GM12878 (cell line): ENCODE measurements at regions not wholly inside any gene's neighbourhood (a gene's known extent, or its start where the extent isn't known, plus 50 kb on each side); places are given as distances from the start of the nearest gene placed in this dataset.

ENCODE experiments used
- ATAC-seq: fragments of 200-7000 bp; cut with Tn5 transposase; 3 replicates; pipeline ENCODE4 v1.9.1; 2020; ENCODE audit warnings: mild to moderate bottlenecking, moderate library complexity
- BruUV-seq: library from RNA; stranded (reverse); fragments of 400-500 nt; replicated peaks from 2 replicates; lab custom pipeline; 2021; lab: Mats Ljungman, UMichigan
- CTCF ChIA-PET: fragments of 300-600 bp; sonication (Branson Sonifier 250); formaldehyde crosslinking; extraction: SDS; loops from one replicate; lab custom pipeline; 2021; ENCODE audit warnings: inconsistent platforms; lab: Yijun Ruan, JAX
- POLR2A ChIA-PET: fragments of 350-600 bp; formaldehyde crosslinking; extraction: SDS; loops from one replicate; lab custom pipeline; 2021; ENCODE audit warnings: inconsistent platforms; lab: Charles Lee
- RAD21 ChIA-PET: fragments of 300-600 bp; sonication (Branson Sonifier 250); formaldehyde crosslinking; loops from one replicate; lab custom pipeline; 2023; ENCODE audit warnings: antibody characterized with exemption; ENCODE audit not compliant: unreplicated experiment; lab: Charles Lee
- SMC1A ChIA-PET: fragments of 300-600 bp; sonication (Branson Sonifier 250); formaldehyde crosslinking; loops from one replicate; lab custom pipeline; 2023; ENCODE audit not compliant: unreplicated experiment, uncharacterized antibody; lab: Charles Lee
- DNase-seq: peaks from one replicate; pipeline ENCODE4 v3.0.0-alpha.2; 2011; ENCODE audit warnings: low read depth, low spot score
- FAIRE-seq: peaks from 3 replicates; lab custom pipeline; 2011; peaks lifted over from hg19 to GRCh38; lab: Jason Lieb, UNC
- H2AFZ ChIP-seq: 2 replicates; pipeline ENCODE4 v1.6.0; 2011; ENCODE audit warnings: low read depth, low read length, control low read depth; ENCODE audit not compliant: control insufficient read depth
- H3K27ac ChIP-seq: 2 replicates; pipeline ENCODE4 v1.5.1; 2011; ENCODE audit warnings: control low read depth; ENCODE audit not compliant: control insufficient read depth, insufficient read depth
- H3K27me3 ChIP-seq, 2 experiments: replicated peaks in 1 of 2; 2 replicates each; pipeline versions ENCODE4 v1.6.0 to v1.6.1; 2011; ENCODE audit warnings: low read length in 1 of 2; ENCODE audit not compliant: control insufficient read depth in 2 of 2, insufficient read depth in 2 of 2
- H3K36me3 ChIP-seq, 2 experiments: 2 replicates each; pipeline ENCODE4 v1.5.1; 2011; ENCODE audit warnings: low read length in 1 of 2; ENCODE audit not compliant: control insufficient read depth in 2 of 2, insufficient read depth in 2 of 2
- H3K4me1 ChIP-seq: 2 replicates; pipeline ENCODE4 v1.6.1; 2011; ENCODE audit warnings: mild to moderate bottlenecking, low read length, moderate library complexity, mixed read lengths; ENCODE audit not compliant: control insufficient read depth, insufficient read depth
- H3K4me2 ChIP-seq: 2 replicates; pipeline ENCODE4 v1.6.0; 2011; ENCODE audit warnings: control low read depth; ENCODE audit not compliant: control insufficient read depth, insufficient read depth
- H3K4me3 ChIP-seq: fragments of 200-600 bp; sonication (generic); 2 replicates; pipeline ENCODE4 v1.5.1; 2016
- H3K79me2 ChIP-seq: 2 replicates; pipeline ENCODE4 v1.6.0; 2011; ENCODE audit warnings: low read length; ENCODE audit not compliant: control insufficient read depth, insufficient read depth
- H3K9ac ChIP-seq: 2 replicates; pipeline ENCODE4 v1.8.0; 2011; ENCODE audit warnings: low read length, control low read depth, mixed read lengths; ENCODE audit not compliant: control insufficient read depth, insufficient read depth
- H3K9me3 ChIP-seq: replicated peaks from 3 replicates; pipeline ENCODE4 v1.5.1; 2011; ENCODE audit warnings: mild to moderate bottlenecking, low read length; ENCODE audit not compliant: control insufficient read depth, insufficient read depth
- H4K20me1 ChIP-seq: 2 replicates; pipeline ENCODE4 v1.6.0; 2011; ENCODE audit not compliant: control insufficient read depth, insufficient read depth
- BHLHE40 ChIP-seq, 2 experiments: fragments of 450-650 bp in 1 of 2; IDR thresholded peaks; 2 replicates each; pipeline ENCODE4 v1.6.1; 2011 to 2017; ENCODE audit warnings: low read depth in 2 of 2, borderline replicate concordance in 1 of 2, improper control_type of control experiment in 1 of 2, low read length in 1 of 2, mild to moderate bottlenecking in 1 of 2
- BMI1 ChIP-seq: fragments of 450-650 bp; IDR thresholded peaks from 2 replicates; pipeline ENCODE4 v1.6.1; 2016; ENCODE audit warnings: mild to moderate bottlenecking, moderate library complexity, borderline replicate concordance
- HDAC2 ChIP-seq: fragments of 200-600 bp; sonication (generic); IDR thresholded peaks from 2 replicates; pipeline ENCODE4 v1.6.1; 2017
- IKZF2 ChIP-seq, 2 experiments: fragments of 450-650 bp; IDR thresholded peaks; 2 replicates each; pipeline ENCODE4 v1.6.1; 2017; ENCODE audit warnings: mild to moderate bottlenecking in 2 of 2, moderate library complexity in 2 of 2
- JUND ChIP-seq: IDR thresholded peaks from 2 replicates; pipeline ENCODE4 v1.6.1; 2012; ENCODE audit warnings: low read depth, mild to moderate bottlenecking, low read length, improper control_type of control experiment, moderate library complexity
- MEF2A ChIP-seq: IDR thresholded peaks from 2 replicates; pipeline ENCODE4 v1.6.1; 2011; ENCODE audit warnings: low read depth, mild to moderate bottlenecking, low read length, moderate library complexity; ENCODE audit not compliant: insufficient read depth
- MTA2 ChIP-seq: fragments of 450-650 bp; IDR thresholded peaks from 2 replicates; pipeline ENCODE4 v1.6.1; 2016; ENCODE audit warnings: low read depth, mild to moderate bottlenecking, moderate library complexity
- MTA3 ChIP-seq: IDR thresholded peaks from 2 replicates; pipeline ENCODE4 v1.6.1; 2012; ENCODE audit warnings: low read length, inconsistent platforms, borderline replicate concordance
- NR2C1 ChIP-seq: fragments of 450-650 bp; IDR thresholded peaks from 2 replicates; pipeline ENCODE4 v1.6.1; 2017; ENCODE audit warnings: antibody characterized with exemption, mild to moderate bottlenecking, moderate library complexity
- SPI1 ChIP-seq: IDR thresholded peaks from 2 replicates; pipeline ENCODE4 v1.6.1; 2011; ENCODE audit warnings: low read depth, mild to moderate bottlenecking, low read length, moderate library complexity, borderline replicate concordance; ENCODE audit not compliant: insufficient read depth
- TBL1XR1 ChIP-seq: IDR thresholded peaks from 2 replicates; pipeline ENCODE4 v1.6.1; 2012; ENCODE audit warnings: low read depth, low read length, improper control_type of control experiment
- YY1 ChIP-seq: IDR thresholded peaks from 2 replicates; pipeline ENCODE4 v1.6.1; 2011; ENCODE audit warnings: low read depth, mild to moderate bottlenecking, low read length
- WGBS: methylation state at CpG from one replicate; pipeline ENCODE4 v1.1.6; 2016; ENCODE audit warnings: low lambda C conversion rate; ENCODE audit not compliant: insufficient replicate concordance, insufficient coverage; ENCODE audit errors: missing lambda C conversion rate; 5-methylcytosine and 5-hydroxymethylcytosine counted together
- in situ Hi-C: fragments of 300-500 bp; cut with MboI; formaldehyde crosslinking; loops from 9 replicates; pipeline ENCODE4 v1.14.3; 2018; ENCODE audit warnings: mixed read lengths
- intact Hi-C: fragments of 100-400 bp; cut with micrococcal nuclease; formaldehyde crosslinking; loops from one replicate; pipeline ENCODE4 v1.14.2; 2022; ENCODE audit not compliant: unreplicated experiment
- TF ChIP-seq, protein P1 (sequence below): fragments of 450-650 bp; IDR thresholded peaks from 2 replicates; pipeline ENCODE4 v1.6.1; 2016; ENCODE audit warnings: mild to moderate bottlenecking
- TF ChIP-seq, protein P2 (sequence below): fragments of 150-350 bp; IDR thresholded peaks from 2 replicates; pipeline ENCODE4 v1.6.1; 2016; ENCODE audit warnings: low read depth, low read length

DNA sequence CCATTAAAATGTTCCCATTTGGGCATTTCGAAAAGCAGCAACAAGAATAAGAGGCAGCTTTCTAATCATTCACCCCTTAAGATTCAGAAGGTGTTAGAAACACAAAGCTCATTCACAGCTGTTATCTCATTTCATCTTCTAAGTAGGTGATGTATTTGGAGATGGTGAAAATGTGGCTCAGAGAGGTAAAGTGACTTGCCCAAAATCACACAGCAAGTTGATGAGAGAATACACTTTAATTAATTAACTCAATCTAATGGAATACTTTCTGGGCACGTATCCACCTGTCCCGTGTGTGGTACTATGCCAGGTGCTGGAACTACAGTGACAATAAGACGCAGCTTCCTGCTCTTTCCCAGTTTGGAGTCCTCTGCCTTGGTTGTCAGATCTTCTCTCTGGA is 147.4 kb upstream of the LRFN2 start:
- H3K9me3 ChIP-seq: no peaks in the 10 kb centered on the region
- no peak overlapping the region for H3K9ac ChIP-seq
- H3K79me2 ChIP-seq: no peaks in the 10 kb centered on the region
- H2AFZ ChIP-seq: no peak overlapping the region
- H3K27ac ChIP-seq: no peak overlapping the region
- H3K27me3 ChIP-seq: no peaks in the 10 kb centered on the region; a peak in 3 of 4 replicates
- DNase-seq: no peak
- intact Hi-C loops (no loop called here), in situ Hi-C loops (no loop called here)
- no peaks in the 10 kb centered on the region for H4K20me1 ChIP-seq
- ChIA-PET SMC1A (no interaction called here), POLR2A (no interaction called here), RAD21 (no interaction called here), CTCF (interaction anchor here (0.7 kb wide), 1 partner anchor 1437 kb away, joined by 3 read pairs; no protein-coding TSS in a partner anchor)
- H3K4me1 ChIP-seq: peaks cover 6% of the 10 kb centered on the region
- H3K36me3 ChIP-seq: no peaks in the 10 kb centered on the region
- no peak for ATAC-seq
- 29% methylated on average over 4 of the region's 4 CpGs for WGBS
- H3K4me3 ChIP-seq: no peak overlapping the region
- no peak overlapping the region for H3K4me2 ChIP-seq
- no peak for FAIRE-seq
- no TSS peak for BruUV-seq
- no peak for TF ChIP-seq BHLHE40 (IDR thresholded peaks at IDR 0.05; ENCODE audit: borderline replicate concordance in 1 of 2, low read depth in 2 of 2, low read length in 1 of 2)

DNA sequence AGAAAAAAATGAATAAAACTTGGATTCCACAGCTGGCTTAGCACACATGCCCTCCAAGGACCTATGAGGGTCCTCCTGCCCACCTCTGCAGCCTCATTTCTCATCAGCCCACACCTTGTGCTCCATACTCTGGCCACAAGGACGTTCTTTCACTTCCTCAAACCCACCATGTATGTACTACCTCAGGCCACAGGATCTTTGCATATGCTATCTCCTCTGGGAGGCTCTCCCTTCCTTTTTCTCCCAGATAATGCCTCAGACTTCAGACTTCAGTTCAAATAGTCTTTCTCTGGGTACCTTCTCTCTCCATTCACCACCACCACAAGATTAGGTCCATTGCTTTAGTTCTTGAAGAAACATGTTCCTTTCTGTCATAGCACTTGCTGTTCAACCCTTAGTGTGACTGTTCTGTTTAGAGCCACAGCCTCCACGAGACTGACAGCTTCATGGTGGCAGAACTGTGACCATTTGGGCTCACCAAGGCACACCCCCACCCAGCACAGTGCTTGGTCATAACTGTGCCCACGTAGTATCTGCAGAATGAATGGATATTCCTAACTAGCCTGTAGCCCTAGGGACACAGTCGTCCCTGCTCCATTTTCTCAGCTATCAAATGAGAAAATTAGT is 146.7 kb upstream of the LRFN2 start:
- H3K4me2 ChIP-seq: peak overlapping the region; percentile 21; the same call in 1 of the 2 replicates
- 1% methylated on average over 4 of the region's 4 CpGs for WGBS
- H2AFZ ChIP-seq: no peak overlapping the region
- no peaks in the 10 kb centered on the region for H4K20me1 ChIP-seq
- H3K4me3 ChIP-seq: no peak overlapping the region
- H3K36me3 ChIP-seq: no peaks in the 10 kb centered on the region
- peak; percentile 88 for ATAC-seq
- H3K79me2 ChIP-seq: no peaks in the 10 kb centered on the region
- ChIA-PET RAD21 (no interaction called here), SMC1A (no interaction called here), POLR2A (no interaction called here), CTCF (no interaction called here)
- in situ Hi-C loops: no loop called here
- H3K9ac ChIP-seq: no peak overlapping the region
- no peaks in the 10 kb centered on the region; a peak in 2 of 4 replicates for H3K27me3 ChIP-seq
- no peak for DNase-seq
- BruUV-seq: no TSS peak
- peaks cover 6% of the 10 kb centered on the region for H3K4me1 ChIP-seq
- FAIRE-seq: peak; percentile 64
- H3K27ac ChIP-seq: no peak overlapping the region
- no peaks in the 10 kb centered on the region for H3K9me3 ChIP-seq
- intact Hi-C loops: no loop called here
- TF ChIP-seq MTA3 (no peak), NR2C1 (no peak), YY1 (no peak), MTA2 (0 out of 2 replicates have a peak, but pooled peaks have one; percentile 14), SPI1 (peak; percentile 89; the same call in 1 of the 2 replicates), IKZF2 (IDR thresholded peaks at IDR 0.05) (peak; percentile 28 to 46; a peak in 2 of 4 replicates), HDAC2 (no peak), JUND (no peak), TBL1XR1 (no peak), BMI1 (no peak), MEF2A (no peak)
- TF ChIP-seq, protein P1, sequence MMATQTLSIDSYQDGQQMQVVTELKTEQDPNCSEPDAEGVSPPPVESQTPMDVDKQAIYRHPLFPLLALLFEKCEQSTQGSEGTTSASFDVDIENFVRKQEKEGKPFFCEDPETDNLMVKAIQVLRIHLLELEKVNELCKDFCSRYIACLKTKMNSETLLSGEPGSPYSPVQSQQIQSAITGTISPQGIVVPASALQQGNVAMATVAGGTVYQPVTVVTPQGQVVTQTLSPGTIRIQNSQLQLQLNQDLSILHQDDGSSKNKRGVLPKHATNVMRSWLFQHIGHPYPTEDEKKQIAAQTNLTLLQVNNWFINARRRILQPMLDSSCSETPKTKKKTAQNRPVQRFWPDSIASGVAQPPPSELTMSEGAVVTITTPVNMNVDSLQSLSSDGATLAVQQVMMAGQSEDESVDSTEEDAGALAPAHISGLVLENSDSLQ: 0 out of 2 replicates have a peak, but pooled peaks have one; percentile 20
- TF ChIP-seq, protein P2, sequence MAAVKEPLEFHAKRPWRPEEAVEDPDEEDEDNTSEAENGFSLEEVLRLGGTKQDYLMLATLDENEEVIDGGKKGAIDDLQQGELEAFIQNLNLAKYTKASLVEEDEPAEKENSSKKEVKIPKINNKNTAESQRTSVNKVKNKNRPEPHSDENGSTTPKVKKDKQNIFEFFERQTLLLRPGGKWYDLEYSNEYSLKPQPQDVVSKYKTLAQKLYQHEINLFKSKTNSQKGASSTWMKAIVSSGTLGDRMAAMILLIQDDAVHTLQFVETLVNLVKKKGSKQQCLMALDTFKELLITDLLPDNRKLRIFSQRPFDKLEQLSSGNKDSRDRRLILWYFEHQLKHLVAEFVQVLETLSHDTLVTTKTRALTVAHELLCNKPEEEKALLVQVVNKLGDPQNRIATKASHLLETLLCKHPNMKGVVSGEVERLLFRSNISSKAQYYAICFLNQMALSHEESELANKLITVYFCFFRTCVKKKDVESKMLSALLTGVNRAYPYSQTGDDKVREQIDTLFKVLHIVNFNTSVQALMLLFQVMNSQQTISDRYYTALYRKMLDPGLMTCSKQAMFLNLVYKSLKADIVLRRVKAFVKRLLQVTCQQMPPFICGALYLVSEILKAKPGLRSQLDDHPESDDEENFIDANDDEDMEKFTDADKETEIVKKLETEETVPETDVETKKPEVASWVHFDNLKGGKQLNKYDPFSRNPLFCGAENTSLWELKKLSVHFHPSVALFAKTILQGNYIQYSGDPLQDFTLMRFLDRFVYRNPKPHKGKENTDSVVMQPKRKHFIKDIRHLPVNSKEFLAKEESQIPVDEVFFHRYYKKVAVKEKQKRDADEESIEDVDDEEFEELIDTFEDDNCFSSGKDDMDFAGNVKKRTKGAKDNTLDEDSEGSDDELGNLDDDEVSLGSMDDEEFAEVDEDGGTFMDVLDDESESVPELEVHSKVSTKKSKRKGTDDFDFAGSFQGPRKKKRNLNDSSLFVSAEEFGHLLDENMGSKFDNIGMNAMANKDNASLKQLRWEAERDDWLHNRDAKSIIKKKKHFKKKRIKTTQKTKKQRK: no peak
